ENCODE measurements at regions not wholly inside any gene's neighbourhood (a gene's known extent, or its start where the extent isn't known, plus 50 kb on each side); places are given as distances from the start of the nearest gene placed in this dataset.

GRCh38 chr2:158912112-158912511 lies 56.3 kb upstream of the TANC1 start:
- Mint-ChIP-seq H3K27ac (no peak overlapping the region), H3K9me3 (peaks cover 0 to 1% (median 0%) of the 10 kb centered on the region in 7 donors), H3K27me3 (peaks cover 17% of the 10 kb centered on the region), H3K4me3 (no peak overlapping the region), H3K36me3 (no peaks in the 10 kb centered on the region), H3K4me1 (no peaks in the 10 kb centered on the region)
- Histone ChIP-seq H3K36me3 (ENCODE audit: control insufficient read depth, insufficient read depth, low read length) (no peaks in the 10 kb centered on the region), H3K4me1 (ENCODE audit: control insufficient read depth, insufficient read depth, low read length, poor library complexity, severe bottlenecking) (no peaks in the 10 kb centered on the region), H3K9me3 (ENCODE audit: control insufficient read depth in 2 of 2, low read length in 2 of 2) (no peaks in the 10 kb centered on the region), H3K27me3 (ENCODE audit: control insufficient read depth, insufficient read depth, low read length) (peaks cover 2% of the 10 kb centered on the region), H3K4me3 (ENCODE audit: low read depth, low read length) (no peak overlapping the region), H3K27ac (ENCODE audit: insufficient read depth, low read length, poor library complexity, severe bottlenecking) (no peak overlapping the region)
- ATAC-seq (ENCODE audit: low read depth in 2 of 2) (no peak), DNase-seq (no peak)

GRCh38 chr2:158912765-158913164 lies 55.7 kb upstream of the TANC1 start:
- peaks cover 0 to 1% (median 0%) of the 10 kb centered on the region in 7 donors for H3K9me3 Mint-ChIP-seq
- H3K4me1 ChIP-seq (ENCODE audit: control insufficient read depth, insufficient read depth, low read length, poor library complexity, severe bottlenecking): no peaks in the 10 kb centered on the region
- H3K4me3 Mint-ChIP-seq: no peak overlapping the region
- no peaks in the 10 kb centered on the region for H3K36me3 Mint-ChIP-seq
- DNase-seq (no peak), ATAC-seq (ENCODE audit: low read depth in 2 of 2) (no peak)
- H3K27me3 Mint-ChIP-seq: peaks cover 17% of the 10 kb centered on the region
- H3K36me3 ChIP-seq (ENCODE audit: control insufficient read depth, insufficient read depth, low read length): no peaks in the 10 kb centered on the region
- no peaks in the 10 kb centered on the region for H3K9me3 ChIP-seq (ENCODE audit: control insufficient read depth in 2 of 2, low read length in 2 of 2)
- peaks cover 2% of the 10 kb centered on the region for H3K27me3 ChIP-seq (ENCODE audit: control insufficient read depth, insufficient read depth, low read length)
- H3K27ac Mint-ChIP-seq: no peak overlapping the region
- H3K27ac ChIP-seq (ENCODE audit: insufficient read depth, low read length, poor library complexity, severe bottlenecking): no peak overlapping the region
- no peaks in the 10 kb centered on the region for H3K4me1 Mint-ChIP-seq
- no peak overlapping the region for H3K4me3 ChIP-seq (ENCODE audit: low read depth, low read length)

DNA sequence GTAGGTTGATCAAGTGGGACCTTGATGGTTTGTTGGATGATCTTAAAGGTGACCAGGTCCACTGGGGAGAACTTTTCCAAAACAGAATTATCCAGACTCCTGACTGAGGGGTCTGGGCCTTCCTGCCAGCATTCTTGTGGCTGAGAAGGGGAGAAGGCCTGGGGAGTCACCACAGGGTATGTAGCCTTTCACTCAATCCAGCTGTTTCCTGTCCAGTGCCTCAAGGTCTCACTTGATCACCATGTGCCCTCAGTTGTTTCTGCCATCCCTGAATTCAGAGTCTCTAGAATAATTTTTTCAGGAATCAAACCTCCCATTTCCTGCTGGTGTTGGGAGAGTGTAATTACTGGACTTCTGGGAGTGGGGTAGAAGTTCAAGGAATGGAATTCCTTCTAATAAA lies 54.4 kb upstream of the TANC1 start:
- no peaks in the 10 kb centered on the region for H3K4me1 Mint-ChIP-seq
- no peaks in the 10 kb centered on the region for H3K36me3 Mint-ChIP-seq
- H3K27me3 Mint-ChIP-seq: peaks cover 17% of the 10 kb centered on the region
- H3K4me3 Mint-ChIP-seq: no peak overlapping the region
- Histone ChIP-seq H3K4me3 (ENCODE audit: low read depth, low read length) (no peak overlapping the region), H3K27ac (ENCODE audit: insufficient read depth, low read length, poor library complexity, severe bottlenecking) (no peak overlapping the region), H3K9me3 (ENCODE audit: control insufficient read depth in 2 of 2, low read length in 2 of 2) (no peaks in the 10 kb centered on the region), H3K36me3 (ENCODE audit: control insufficient read depth, insufficient read depth, low read length) (no peaks in the 10 kb centered on the region), H3K27me3 (ENCODE audit: control insufficient read depth, insufficient read depth, low read length) (peaks cover 2% of the 10 kb centered on the region), H3K4me1 (ENCODE audit: control insufficient read depth, insufficient read depth, low read length, poor library complexity, severe bottlenecking) (no peaks in the 10 kb centered on the region)
- H3K27ac Mint-ChIP-seq: no peak overlapping the region
- peaks cover 0 to 1% (median 0%) of the 10 kb centered on the region in 7 donors for H3K9me3 Mint-ChIP-seq
- DNase-seq (no peak), ATAC-seq (ENCODE audit: low read depth in 2 of 2) (no peak)

DNA sequence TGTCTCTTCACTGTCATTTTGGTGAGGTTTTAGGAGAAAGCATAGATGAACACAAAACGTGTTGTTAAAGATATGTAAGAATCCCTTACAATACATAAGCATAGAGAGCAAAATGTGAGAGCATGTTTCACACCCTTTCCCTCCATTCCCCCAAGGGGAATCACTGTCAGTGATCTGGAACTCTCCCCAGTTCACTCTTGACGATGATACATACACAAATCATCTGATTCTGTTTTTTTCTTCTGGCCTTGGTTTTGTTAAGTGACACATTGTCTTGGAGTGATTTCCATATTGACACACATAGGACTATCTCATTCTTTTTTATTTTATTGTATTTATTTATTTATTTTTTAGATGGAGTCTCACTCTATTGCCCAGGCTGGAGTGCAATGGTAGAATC lies 53.7 kb upstream of the TANC1 start:
- no peak for DNase-seq
- Histone ChIP-seq H3K27ac (ENCODE audit: insufficient read depth, low read length, poor library complexity, severe bottlenecking) (no peak overlapping the region), H3K27me3 (ENCODE audit: control insufficient read depth, insufficient read depth, low read length) (peaks cover 2% of the 10 kb centered on the region), H3K4me3 (ENCODE audit: low read depth, low read length) (no peak overlapping the region), H3K36me3 (ENCODE audit: control insufficient read depth, insufficient read depth, low read length) (no peaks in the 10 kb centered on the region), H3K4me1 (ENCODE audit: control insufficient read depth, insufficient read depth, low read length, poor library complexity, severe bottlenecking) (no peaks in the 10 kb centered on the region), H3K9me3 (ENCODE audit: control insufficient read depth in 2 of 2, low read length in 2 of 2) (no peaks in the 10 kb centered on the region)
- no peaks in the 10 kb centered on the region for H3K4me1 Mint-ChIP-seq
- no peak for ATAC-seq (ENCODE audit: low read depth in 2 of 2)
- H3K36me3 Mint-ChIP-seq: no peaks in the 10 kb centered on the region
- peaks cover 0 to 1% (median 0%) of the 10 kb centered on the region in 7 donors for H3K9me3 Mint-ChIP-seq
- no peak overlapping the region for H3K4me3 Mint-ChIP-seq
- no peak overlapping the region for H3K27ac Mint-ChIP-seq
- peaks cover 17% of the 10 kb centered on the region for H3K27me3 Mint-ChIP-seq

DNA sequence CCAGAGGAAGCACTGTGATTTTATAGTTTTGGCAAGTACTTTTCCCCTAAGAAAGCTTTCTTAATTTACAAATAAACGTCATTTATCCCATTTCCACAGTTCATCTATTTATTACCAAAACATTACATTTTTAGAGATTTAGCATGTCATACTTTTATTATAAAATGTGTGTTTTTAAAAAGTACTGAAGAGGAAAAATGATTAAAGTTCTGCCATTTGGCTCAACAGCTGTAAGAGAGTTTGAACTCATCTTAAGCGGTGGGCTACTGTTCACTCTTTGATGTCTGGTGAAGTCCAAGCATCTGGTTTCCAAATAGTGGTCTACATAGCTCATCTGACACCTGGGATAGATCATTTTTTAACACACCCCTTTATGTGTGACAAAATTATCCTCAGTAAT lies 51.3 kb upstream of the TANC1 start:
- Histone ChIP-seq H3K4me3 (ENCODE audit: low read depth, low read length) (no peak overlapping the region), H3K4me1 (ENCODE audit: control insufficient read depth, insufficient read depth, low read length, poor library complexity, severe bottlenecking) (no peaks in the 10 kb centered on the region), H3K36me3 (ENCODE audit: control insufficient read depth, insufficient read depth, low read length) (no peaks in the 10 kb centered on the region), H3K27me3 (ENCODE audit: control insufficient read depth, insufficient read depth, low read length) (peaks cover 2% of the 10 kb centered on the region), H3K27ac (ENCODE audit: insufficient read depth, low read length, poor library complexity, severe bottlenecking) (no peak overlapping the region), H3K9me3 (ENCODE audit: control insufficient read depth in 2 of 2, low read length in 2 of 2) (no peaks in the 10 kb centered on the region)
- H3K27ac Mint-ChIP-seq: no peak overlapping the region
- H3K9me3 Mint-ChIP-seq: peaks cover 0 to 1% (median 0%) of the 10 kb centered on the region in 7 donors
- H3K4me3 Mint-ChIP-seq: no peak overlapping the region
- no peaks in the 10 kb centered on the region for H3K36me3 Mint-ChIP-seq
- DNase-seq: no peak
- H3K4me1 Mint-ChIP-seq: no peaks in the 10 kb centered on the region
- peaks cover 17% of the 10 kb centered on the region for H3K27me3 Mint-ChIP-seq
- no peak for ATAC-seq (ENCODE audit: low read depth in 2 of 2)

DNA sequence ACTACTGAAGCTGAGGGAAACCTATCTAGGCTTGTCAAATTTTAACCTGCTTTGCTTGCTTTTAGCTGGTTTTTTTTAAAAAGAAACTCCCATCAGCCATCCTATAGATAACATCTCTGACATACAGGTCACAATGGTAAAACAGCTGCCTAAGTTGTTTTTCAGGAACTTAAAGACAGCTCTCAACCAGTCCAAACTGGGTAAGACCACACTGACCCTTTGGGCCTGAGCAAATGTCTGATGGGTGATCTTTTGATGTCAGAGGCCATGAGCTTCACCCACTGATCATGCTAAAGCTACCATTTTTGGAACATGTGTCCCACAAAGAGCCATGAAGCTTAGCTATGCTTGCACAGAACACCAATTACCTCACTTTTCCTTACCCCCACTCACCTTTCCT lies 50.0 kb upstream of the TANC1 start:
- Mint-ChIP-seq H3K27ac (no peak overlapping the region), H3K27me3 (peaks cover 15% of the 10 kb centered on the region), H3K4me3 (no peak overlapping the region), H3K36me3 (no peaks in the 10 kb centered on the region), H3K4me1 (no peaks in the 10 kb centered on the region), H3K9me3 (peaks cover 0 to 1% (median 0%) of the 10 kb centered on the region in 7 donors)
- H3K36me3 ChIP-seq (ENCODE audit: control insufficient read depth, insufficient read depth, low read length): no peaks in the 10 kb centered on the region
- ATAC-seq (ENCODE audit: low read depth in 2 of 2): no peak
- H3K27me3 ChIP-seq (ENCODE audit: control insufficient read depth, insufficient read depth, low read length): peaks cover 2% of the 10 kb centered on the region
- H3K4me3 ChIP-seq (ENCODE audit: low read depth, low read length): no peak overlapping the region
- no peak for DNase-seq
- H3K27ac ChIP-seq (ENCODE audit: insufficient read depth, low read length, poor library complexity, severe bottlenecking): no peak overlapping the region
- no peaks in the 10 kb centered on the region for H3K4me1 ChIP-seq (ENCODE audit: control insufficient read depth, insufficient read depth, low read length, poor library complexity, severe bottlenecking)
- H3K9me3 ChIP-seq (ENCODE audit: control insufficient read depth in 2 of 2, low read length in 2 of 2): no peaks in the 10 kb centered on the region
